GM18861 (cell line): ENCODE measurements at regions not wholly inside any gene's neighbourhood (a gene's known extent, or its start where the extent isn't known, plus 50 kb on each side); places are given as distances from the start of the nearest gene placed in this dataset.

Experiments
- ATAC-seq: cut with Tn5 transposase; IDR thresholded peaks from one replicate; pipeline ENCODE4 v1.9.1; 2021; ENCODE audit not compliant: unreplicated experiment

DNA sequence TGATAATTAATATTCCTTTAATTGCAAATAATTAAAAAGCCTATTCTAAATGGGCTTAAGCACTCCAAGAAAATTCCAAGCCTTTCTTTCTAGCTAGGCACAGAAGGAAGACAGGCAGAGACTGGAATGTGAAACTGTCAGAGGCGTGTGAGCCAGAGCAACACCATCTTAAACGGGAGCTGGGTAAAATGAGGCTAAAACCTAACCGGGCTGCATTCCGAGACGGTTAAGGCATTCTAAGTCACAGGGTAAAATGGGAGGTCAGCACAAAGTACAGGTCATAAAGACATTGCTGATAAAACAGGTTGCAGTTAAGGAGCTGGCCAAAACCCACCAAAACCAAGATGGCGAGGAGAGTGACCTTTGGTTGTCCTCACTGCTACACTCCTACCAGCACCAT, 300.4 kb downstream of the SLITRK6 start:
- ATAC-seq: no peak

DNA sequence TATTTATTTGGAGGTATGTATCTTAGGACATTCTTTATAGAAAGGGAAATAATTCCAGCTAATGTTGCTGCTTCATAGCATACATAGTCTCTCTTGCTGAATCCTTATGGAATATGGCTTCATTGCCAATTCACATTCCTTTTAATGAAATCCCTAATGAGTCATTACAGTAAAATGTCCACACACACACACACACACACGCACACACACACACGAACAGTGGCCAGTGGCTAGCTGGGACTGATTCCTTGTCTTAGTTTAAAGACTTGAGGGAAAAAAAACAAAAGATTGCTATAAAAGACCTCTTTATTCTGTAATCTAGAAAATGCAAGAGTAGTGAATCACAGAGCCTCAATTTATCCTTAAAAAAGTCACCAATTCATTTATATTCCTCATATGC, 301.6 kb downstream of the SLITRK6 start:
- no peak for ATAC-seq

DNA sequence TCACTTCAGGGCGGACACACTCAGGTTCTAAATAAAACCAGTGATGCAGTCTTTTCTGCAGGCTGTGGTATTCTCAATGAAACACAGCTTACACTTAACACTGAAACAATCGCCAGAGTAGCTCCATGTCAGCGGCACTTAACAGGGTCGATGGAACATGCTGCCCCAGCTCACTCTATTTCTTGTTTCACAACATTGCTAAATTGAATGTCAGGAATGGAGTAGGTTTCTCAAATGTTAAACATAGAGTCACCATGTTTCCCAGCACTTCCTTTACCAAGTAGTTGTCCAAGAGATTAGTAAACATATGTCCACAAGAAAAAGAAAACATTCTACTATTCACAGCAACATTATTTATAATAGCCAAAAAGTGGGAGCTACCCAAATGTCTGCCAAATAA, 306.9 kb downstream of the SLITRK6 start:
- no peak for ATAC-seq

- no peak for ATAC-seq
Measured at GRCh38 chr13:85486663-85487062, 312.6 kb downstream of the SLITRK6 start.

DNA sequence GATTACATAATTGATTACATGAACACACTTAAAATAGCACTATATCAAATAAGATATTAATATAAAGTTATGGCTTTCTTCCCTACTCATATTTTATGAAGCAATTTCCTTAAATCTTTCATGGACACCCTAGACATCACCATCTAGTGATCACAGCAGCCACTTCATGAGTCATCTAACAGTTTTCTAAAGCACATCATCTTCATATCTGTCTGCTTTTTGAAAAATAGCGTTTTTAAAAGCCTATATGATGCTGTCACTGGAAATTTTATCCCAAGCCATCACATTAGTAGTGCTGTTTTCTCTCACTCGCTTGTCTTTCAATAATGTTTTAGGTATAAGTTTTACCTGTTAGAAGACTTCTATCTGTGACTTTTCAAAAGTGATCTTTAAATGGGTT, 326.1 kb downstream of the SLITRK6 start:
- no peak for ATAC-seq

- no peak for ATAC-seq
Measured at GRCh38 chr13:85469320-85469719, 329.9 kb downstream of the SLITRK6 start.

GRCh38 chr13:85462792-85463425, 336.3 kb downstream of the SLITRK6 start:
- ATAC-seq: no peak

DNA sequence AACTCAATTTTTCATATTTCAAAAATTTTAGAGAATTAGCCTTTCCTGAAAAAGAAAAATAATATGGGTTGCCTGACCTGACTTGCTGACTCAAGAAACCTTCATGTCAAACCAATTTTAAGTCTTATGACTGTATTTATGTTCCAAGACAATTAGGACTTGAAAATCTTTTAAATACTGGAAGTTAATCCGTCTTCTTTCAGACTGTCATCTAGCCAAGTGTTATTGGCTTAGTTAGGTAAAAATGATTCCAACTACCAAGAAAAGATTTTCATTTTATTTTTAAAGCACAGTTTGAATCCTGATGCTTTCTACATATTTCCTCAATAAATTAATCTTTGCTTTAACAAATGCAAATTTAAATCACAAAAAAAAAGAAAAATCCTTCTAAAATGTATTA, 337.6 kb downstream of the SLITRK6 start:
- ATAC-seq: no peak

GRCh38 chr13:85445534-85445933, 353.7 kb downstream of the SLITRK6 start:
- no peak for ATAC-seq

GRCh38 chr13:85441975-85442374, 357.2 kb downstream of the SLITRK6 start:
- ATAC-seq: no peak

DNA sequence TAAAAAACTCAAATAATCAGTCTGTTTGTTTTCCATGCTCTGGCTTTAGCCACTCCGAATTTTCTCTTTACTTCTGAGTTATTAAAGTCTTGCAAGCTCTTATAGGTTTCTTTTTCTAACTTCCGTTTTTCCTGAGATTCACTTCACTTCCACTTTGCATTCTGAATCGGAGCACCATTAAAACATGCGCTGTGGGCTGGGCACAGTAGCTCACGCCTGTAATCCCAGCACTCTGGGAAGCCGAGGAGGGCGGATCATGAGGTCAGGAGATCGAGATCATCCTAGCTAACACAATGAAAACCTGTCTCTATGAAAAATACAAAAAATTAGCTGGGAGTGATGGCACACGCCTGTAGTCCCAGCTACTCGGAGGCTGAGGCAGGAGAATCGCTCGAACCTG, 357.9 kb downstream of the SLITRK6 start:
- ATAC-seq: no peak

DNA sequence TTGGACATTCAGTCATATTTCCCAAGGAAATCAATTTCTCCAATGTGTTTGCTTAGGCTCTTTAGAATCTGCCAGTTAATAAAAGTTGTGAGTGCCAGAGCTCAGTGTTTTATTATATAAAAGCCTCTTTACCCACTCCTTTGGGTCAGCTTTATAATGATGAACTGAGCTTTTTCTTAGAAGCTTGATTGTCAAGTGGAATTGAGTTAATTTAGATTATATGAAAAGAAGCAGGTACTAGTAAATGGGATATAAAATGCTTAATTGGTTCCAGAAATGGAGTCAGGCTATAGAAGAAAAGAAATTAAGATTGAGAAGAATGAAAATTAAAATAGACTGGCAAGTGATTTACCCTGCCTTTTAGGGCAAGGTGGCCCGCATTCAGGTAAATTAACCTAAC, 363.2 kb downstream of the SLITRK6 start:
- ATAC-seq: no peak

DNA sequence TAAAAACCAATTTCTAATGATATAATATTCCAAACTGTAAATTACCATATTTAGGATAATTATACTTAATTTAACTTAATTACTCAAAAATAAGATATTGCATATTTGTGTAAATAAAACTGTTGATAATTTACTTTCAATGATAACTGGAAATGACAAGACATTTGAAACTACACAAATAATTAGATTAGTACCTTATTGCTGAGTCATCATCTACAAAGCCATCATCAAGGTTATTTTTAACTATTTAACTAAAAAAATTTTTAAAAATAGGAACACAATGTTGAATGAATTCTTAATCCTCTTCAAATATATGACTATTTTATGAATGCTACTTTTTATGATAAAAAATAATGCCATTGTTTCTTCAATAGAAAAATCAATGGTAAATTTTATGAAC, 364.3 kb downstream of the SLITRK6 start:
- ATAC-seq: no peak

- ATAC-seq: no peak
Measured at GRCh38 chr13:85432881-85433280, 366.3 kb downstream of the SLITRK6 start.

GRCh38 chr13:85431720-85432119, 367.5 kb downstream of the SLITRK6 start:
- ATAC-seq: no peak

DNA sequence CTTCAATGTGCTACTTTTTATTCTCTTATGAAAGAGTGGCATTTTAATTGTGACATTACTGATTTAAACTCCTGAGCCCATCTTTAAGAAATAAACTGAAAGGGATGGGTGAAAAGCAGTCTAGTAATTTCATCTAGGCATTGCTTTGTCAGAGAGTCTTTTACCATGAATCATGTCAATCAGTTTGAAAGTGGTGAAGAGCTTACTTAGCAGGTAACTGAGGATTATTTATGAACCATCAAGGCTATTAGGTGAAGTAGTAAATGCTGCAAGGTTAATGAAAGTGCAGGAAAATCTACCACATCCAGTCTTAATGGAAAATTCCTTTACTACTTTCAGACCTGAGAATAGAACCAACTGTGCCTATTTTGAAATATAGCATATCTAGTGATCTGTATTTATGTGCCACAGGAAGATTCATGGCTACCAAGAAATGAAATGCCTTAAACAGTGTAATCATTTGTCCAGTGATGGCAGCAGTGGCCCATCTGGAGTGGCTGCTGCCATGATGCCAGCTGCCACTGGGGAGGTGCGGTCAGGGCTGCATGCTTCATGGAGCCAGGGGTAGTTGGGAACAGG, 368.9 kb downstream of the SLITRK6 start:
- ATAC-seq: no peak

DNA sequence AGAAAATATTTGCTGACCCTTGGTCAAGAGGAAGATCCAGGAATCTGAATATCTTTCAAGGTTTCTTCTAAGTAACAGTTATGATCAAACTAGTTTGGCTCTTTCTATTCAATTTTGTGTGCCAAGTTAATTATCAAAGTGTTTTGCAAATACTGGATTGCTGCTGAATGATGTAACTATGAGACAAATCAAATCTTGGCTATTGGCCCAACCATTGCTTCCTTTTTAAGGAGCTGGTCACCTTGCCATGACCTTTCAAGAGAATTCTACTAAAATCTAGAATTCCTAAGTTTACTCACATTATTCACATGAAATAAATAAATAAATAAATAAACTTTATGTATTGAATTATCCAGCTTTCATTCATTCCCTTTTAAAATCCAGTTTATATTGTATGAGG, 371.8 kb downstream of the SLITRK6 start:
- no peak for ATAC-seq

GRCh38 chr13:85420136-85420535, 379.1 kb downstream of the SLITRK6 start:
- ATAC-seq: no peak

DNA sequence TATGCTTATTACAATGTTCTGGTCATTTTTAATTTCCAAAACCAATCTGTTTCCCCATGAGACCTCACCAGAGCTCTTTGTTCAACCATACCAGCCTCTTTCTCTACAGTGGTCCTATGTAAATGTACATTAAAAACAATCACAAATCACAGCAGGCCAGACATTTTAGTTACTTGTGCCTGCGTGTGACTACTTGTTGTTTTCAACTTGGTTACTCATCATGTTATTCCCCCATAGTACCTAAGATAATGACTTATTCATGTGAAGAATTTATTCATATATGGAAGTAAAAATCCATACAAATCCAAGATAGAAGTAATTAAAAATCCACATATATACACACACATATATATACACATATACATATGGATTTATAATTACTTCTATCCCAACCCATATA, 379.6 kb downstream of the SLITRK6 start:
- no peak for ATAC-seq

- no peak for ATAC-seq
Measured at GRCh38 chr13:85417807-85418206, 381.4 kb downstream of the SLITRK6 start.

- ATAC-seq: no peak
Measured at GRCh38 chr13:85413664-85414063, 385.6 kb downstream of the SLITRK6 start.

- no peak for ATAC-seq
Measured at GRCh38 chr13:85412448-85412847, 386.8 kb downstream of the SLITRK6 start.

DNA sequence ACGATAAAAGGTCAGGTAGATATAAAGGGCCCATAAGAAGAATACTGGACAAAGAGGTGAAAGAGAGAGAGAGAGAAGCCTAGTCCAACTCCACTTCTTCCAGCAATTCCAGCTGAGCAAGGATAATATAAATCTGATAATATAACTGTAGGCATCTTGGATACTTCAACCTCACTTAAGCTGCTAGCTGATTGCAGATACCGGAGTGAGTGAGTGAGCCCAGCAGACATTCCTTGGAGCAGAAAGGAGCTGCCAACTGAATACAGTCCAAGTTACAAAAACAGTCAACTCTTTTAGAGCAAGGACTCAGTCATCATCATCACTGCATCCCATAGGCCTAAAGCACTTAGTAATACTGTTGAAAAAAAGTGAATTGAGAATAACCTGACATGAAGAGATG, 387.6 kb downstream of the SLITRK6 start:
- no peak for ATAC-seq
